Hepatocyte (in vitro differentiated cells): ENCODE measurements at regions not wholly inside any gene's neighbourhood (a gene's known extent, or its start where the extent isn't known, plus 50 kb on each side); places are given as distances from the start of the nearest gene placed in this dataset.

ENCODE experiments used
- EZH2phosphoT487 ChIP-seq: fragments of 200-600 bp; sonication (generic); IDR thresholded peaks from one replicate; pipeline ENCODE4 v1.6.1; 2018; ENCODE audit warnings: antibody characterized with exemption, mild to moderate bottlenecking, low read depth, moderate library complexity; ENCODE audit not compliant: unreplicated experiment, severe bottlenecking
- TF ChIP-seq, protein P1 (sequence below): fragments of 200-600 bp; sonication (generic); IDR thresholded peaks from 2 replicates; pipeline ENCODE4 v1.5.1; 2016; ENCODE audit warnings: antibody characterized with exemption, mild to moderate bottlenecking; ENCODE audit not compliant: poor library complexity

- TF ChIP-seq, protein P1, sequence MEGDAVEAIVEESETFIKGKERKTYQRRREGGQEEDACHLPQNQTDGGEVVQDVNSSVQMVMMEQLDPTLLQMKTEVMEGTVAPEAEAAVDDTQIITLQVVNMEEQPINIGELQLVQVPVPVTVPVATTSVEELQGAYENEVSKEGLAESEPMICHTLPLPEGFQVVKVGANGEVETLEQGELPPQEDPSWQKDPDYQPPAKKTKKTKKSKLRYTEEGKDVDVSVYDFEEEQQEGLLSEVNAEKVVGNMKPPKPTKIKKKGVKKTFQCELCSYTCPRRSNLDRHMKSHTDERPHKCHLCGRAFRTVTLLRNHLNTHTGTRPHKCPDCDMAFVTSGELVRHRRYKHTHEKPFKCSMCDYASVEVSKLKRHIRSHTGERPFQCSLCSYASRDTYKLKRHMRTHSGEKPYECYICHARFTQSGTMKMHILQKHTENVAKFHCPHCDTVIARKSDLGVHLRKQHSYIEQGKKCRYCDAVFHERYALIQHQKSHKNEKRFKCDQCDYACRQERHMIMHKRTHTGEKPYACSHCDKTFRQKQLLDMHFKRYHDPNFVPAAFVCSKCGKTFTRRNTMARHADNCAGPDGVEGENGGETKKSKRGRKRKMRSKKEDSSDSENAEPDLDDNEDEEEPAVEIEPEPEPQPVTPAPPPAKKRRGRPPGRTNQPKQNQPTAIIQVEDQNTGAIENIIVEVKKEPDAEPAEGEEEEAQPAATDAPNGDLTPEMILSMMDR = no peak
- no peak for TF ChIP-seq EZH2phosphoT487
Measured at GRCh38 chr15:37819191-37819590, 115.2 kb upstream of the TMCO5A start.
